ENCODE measurements at regions not wholly inside any gene's neighbourhood (a gene's known extent, or its start where the extent isn't known, plus 50 kb on each side); places are given as distances from the start of the nearest gene placed in this dataset.
"Not testable (repeated sequence)": the region's sequence is repeated elsewhere in the genome, so short reads cannot be mapped to it uniquely, and the experiment has no call there.

DNA sequence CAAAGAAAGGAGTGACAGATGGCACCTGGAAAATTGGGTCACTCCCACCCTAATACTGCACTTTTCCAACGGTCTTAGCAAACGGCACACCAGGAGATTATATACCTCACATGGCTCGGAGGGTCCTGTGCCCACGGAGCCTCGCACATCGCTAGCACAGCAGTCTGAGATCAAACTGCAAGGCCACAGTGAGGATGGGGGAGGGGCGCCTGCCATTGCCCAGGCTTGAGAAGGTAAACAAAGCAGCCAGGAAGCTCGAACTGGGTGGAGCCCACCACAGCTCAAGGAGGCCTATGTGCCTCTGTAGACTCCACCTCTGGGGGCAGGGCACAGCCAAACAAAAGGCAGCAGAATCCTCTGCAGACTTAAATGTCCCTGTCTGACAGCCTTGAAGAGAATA lies 1149.7 kb downstream of the DNAJB9 start:
- not testable (repeated sequence) for TF ChIP-seq CTCF, POLR2A (IDR thresholded peaks at IDR 0.05)
